GM12892 (cell line): ENCODE measurements at regions not wholly inside any gene's neighbourhood (a gene's known extent, or its start where the extent isn't known, plus 50 kb on each side); places are given as distances from the start of the nearest gene placed in this dataset.

Experiments used
- POLR2A ChIP-seq: IDR thresholded peaks from 2 replicates; pipeline ENCODE4 v1.6.1; 2011; ENCODE audit warnings: low read depth, low read length, control low read depth
- POLR2AphosphoS5 ChIP-seq: IDR thresholded peaks from 2 replicates; pipeline ENCODE4 v1.6.1; 2011; ENCODE audit warnings: low read depth, low read length, control low read depth

DNA sequence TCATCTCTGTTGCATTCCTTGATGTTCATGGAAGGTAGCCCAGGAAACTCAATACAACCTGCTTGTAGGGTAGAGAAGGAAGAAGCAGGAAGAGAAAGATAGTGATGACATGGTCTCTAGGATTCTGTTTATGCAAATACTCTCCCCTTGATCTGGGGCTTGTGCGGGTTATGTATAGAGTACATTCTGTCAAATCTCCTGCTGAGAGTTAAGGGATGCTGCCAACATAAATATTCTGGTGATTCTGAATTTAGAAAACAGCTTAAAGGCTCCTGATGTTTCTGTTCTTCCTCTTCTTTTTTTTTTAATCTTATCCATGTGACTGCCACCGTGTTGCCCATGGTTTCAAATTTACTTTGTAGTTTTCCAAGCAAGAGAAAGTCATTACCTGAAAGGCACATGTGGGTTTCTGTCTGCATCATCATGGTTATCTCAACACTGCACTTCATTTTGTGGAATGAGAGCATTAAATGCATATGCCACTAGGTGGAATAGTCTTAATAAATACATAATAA, 150.6 kb downstream of the RPS12 start:
- TF ChIP-seq POLR2A (no peak), POLR2AphosphoS5 (no peak)
